ENCODE measurements at regions not wholly inside any gene's neighbourhood (a gene's known extent, or its start where the extent isn't known, plus 50 kb on each side); places are given as distances from the start of the nearest gene placed in this dataset.

- no peak for TF ChIP-seq CTCF (IDR thresholded peaks at IDR 0.05; ENCODE audit: extremely low read depth, insufficient read depth, missing control alignments)
- DNase-seq (ENCODE audit: low spot score) = peak; percentile 12
- in situ Hi-C loops (cut with MboI; ENCODE audit: low pct_unique_long_range_greater_than_20kb, low sequenced_read_pairs, unreplicated experiment) = no loop called here
Observed at GRCh38 chr9:17905781-17906175, 326.9 kb downstream of the SH3GL2 start.

DNA sequence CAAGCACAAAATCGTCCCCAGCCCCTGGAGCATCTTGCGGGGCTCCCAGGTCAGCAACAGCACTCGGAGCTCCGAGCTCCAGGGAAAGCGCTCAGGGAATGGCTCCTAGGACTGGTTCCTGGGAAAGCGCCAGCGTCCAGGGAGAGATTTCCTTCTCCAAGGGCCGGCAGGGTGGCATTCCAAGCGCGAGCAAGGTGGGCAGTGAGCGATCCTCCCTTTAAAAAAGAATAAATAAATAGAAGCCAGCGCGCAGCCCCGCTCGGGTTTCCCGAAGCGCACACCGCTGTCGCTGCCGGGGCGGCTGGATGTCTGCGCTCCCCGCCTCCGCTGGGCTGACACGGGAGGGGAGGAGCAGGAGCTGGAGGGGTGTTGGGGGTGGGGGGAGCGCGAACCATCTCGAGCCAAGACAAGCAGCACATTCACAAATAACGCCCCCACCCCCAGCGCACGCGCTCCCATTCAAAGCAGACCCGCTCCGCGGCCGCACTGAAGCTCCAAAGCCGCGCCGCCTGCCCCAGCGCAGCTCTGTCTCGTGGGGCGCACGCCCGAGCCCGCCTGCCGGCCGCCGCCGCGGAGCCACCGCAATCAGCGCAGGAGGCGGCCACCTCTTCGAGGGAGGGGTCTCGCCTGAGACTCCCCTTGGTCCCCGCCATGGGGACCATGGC is 327.4 kb downstream of the SH3GL2 start:
- TF ChIP-seq CTCF (IDR thresholded peaks at IDR 0.05; ENCODE audit: extremely low read depth, insufficient read depth, missing control alignments) = no peak
- DNase-seq (ENCODE audit: low spot score) = peak; percentile 7
- in situ Hi-C loops (cut with MboI; ENCODE audit: low pct_unique_long_range_greater_than_20kb, low sequenced_read_pairs, unreplicated experiment) = no loop called here

DNA sequence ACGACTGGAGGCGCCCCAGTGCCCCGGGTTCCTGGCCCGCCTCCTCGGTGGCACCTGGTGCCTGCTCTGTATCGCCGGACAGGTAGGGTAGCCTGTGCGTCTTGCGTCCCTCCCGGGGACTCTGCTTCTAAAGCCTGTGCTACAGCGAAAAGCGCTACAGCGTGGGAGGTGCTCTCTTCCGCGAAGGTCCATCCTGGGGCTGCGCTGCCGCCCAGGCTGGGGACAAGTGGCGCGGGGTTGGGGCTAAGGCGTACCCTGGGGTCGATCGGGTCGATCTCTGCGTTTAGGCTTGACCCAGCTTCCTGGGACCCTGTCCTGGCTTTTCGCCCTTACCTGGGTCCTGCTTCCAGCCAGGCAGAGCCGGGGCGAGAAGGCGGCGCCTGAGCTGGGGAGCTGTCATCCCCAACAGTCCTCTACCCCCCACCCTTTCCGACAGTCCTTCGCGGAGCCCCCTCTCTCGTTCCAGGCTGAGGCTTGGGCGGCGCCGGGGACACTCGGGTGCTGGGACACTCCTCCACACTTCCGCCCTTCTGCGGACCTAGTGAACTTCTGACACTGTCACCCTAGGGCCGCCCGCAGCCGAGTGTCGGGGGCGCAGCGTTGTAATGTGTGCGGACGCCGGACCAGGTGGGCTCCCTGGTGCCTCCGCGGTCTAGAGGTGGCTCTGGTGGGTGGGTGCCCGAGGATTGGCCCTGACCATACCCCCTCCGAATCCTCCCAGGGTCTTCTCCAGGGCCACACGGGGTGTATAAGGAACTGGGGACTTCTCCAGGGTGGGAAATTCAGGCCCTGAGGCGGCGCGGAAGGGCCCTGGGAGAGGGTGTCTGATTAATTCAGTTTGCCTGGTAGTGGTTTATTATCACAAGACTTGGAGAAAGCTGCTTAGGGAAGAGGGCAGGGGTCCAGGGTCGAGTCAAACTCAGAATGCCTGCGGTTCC is 328.2 kb downstream of the SH3GL2 start:
- TF ChIP-seq CTCF (IDR thresholded peaks at IDR 0.05; ENCODE audit: extremely low read depth, insufficient read depth, missing control alignments) = no peak
- in situ Hi-C loops (cut with MboI; ENCODE audit: low pct_unique_long_range_greater_than_20kb, low sequenced_read_pairs, unreplicated experiment) = no loop called here
- peak; percentile 18 for DNase-seq (ENCODE audit: low spot score)

- no peak for TF ChIP-seq CTCF (IDR thresholded peaks at IDR 0.05; ENCODE audit: extremely low read depth, insufficient read depth, missing control alignments)
- DNase-seq (ENCODE audit: low spot score) = no peak
- in situ Hi-C loops (cut with MboI; ENCODE audit: low pct_unique_long_range_greater_than_20kb, low sequenced_read_pairs, unreplicated experiment) = no loop called here
Observed at GRCh38 chr9:17907779-17908508, 329.1 kb downstream of the SH3GL2 start.

GRCh38 chr9:17926246-17926645 is 347.4 kb downstream of the SH3GL2 start:
- in situ Hi-C loops (cut with MboI; ENCODE audit: low pct_unique_long_range_greater_than_20kb, low sequenced_read_pairs, unreplicated experiment) = no loop called here
- TF ChIP-seq CTCF (IDR thresholded peaks at IDR 0.05; ENCODE audit: extremely low read depth, insufficient read depth, missing control alignments) = no peak
- no peak for DNase-seq (ENCODE audit: low spot score)

GRCh38 chr9:17927616-17928015 is 348.8 kb downstream of the SH3GL2 start:
- no peak for DNase-seq (ENCODE audit: low spot score)
- in situ Hi-C loops (cut with MboI; ENCODE audit: low pct_unique_long_range_greater_than_20kb, low sequenced_read_pairs, unreplicated experiment) = no loop called here

More at GRCh38 chr9:17927616-17928015, 348.8 kb downstream of the SH3GL2 start:
- no peak for TF ChIP-seq CTCF (IDR thresholded peaks at IDR 0.05; ENCODE audit: extremely low read depth, insufficient read depth, missing control alignments)

Data from GM13977 (cell line).